ENCODE measurements at regions not wholly inside any gene's neighbourhood (a gene's known extent, or its start where the extent isn't known, plus 50 kb on each side); places are given as distances from the start of the nearest gene placed in this dataset.

GRCh38 chr4:31068257-31069075, 348.3 kb downstream of the PCDH7 start:
- no peak for TF ChIP-seq CTCF (IDR thresholded peaks at IDR 0.05; ENCODE audit: insufficient read depth, low read depth, low read length)
- no peak for DNase-seq (ENCODE audit: low read depth)
- no peak overlapping the region for H3K4me3 ChIP-seq (ENCODE audit: low read depth, low read length)

DNA sequence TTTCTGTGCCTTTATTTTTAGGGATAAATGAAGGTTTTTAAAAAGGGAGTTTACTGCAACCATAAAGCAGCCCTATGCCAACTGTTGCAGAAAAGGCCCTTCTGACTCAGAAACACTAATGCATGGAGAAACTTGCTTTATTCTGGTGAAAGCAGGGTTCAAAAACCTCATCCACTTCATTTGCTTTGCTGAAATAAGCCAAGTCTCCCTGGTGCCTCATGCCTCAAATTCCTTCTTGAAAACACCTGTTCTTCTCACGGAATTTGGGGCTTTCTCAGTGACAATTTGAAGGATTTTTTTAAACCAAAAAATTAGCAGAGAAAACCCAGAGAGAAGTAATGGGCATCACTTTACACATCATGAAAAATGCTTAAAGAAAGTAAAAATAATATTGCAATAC, 349.0 kb downstream of the PCDH7 start:
- no peak for DNase-seq (ENCODE audit: low read depth)
- no peak overlapping the region for H3K4me3 ChIP-seq (ENCODE audit: low read depth, low read length)
- TF ChIP-seq CTCF (IDR thresholded peaks at IDR 0.05; ENCODE audit: insufficient read depth, low read depth, low read length) = no peak

GRCh38 chr4:31071508-31072486, 351.6 kb downstream of the PCDH7 start:
- no peak for DNase-seq (ENCODE audit: low read depth)
- no peak for TF ChIP-seq CTCF (IDR thresholded peaks at IDR 0.05; ENCODE audit: insufficient read depth, low read depth, low read length)
- H3K4me3 ChIP-seq (ENCODE audit: low read depth, low read length) = no peak overlapping the region

- DNase-seq (ENCODE audit: low read depth) = no peak
- TF ChIP-seq CTCF (IDR thresholded peaks at IDR 0.05; ENCODE audit: insufficient read depth, low read depth, low read length) = no peak
- H3K4me3 ChIP-seq (ENCODE audit: low read depth, low read length) = no peak overlapping the region
Measured at GRCh38 chr4:31075969-31076368, 355.8 kb downstream of the PCDH7 start.

GRCh38 chr4:31078661-31079060, 358.5 kb downstream of the PCDH7 start:
- H3K4me3 ChIP-seq (ENCODE audit: low read depth, low read length) = no peak overlapping the region
- peak; percentile 22 for DNase-seq (ENCODE audit: low read depth)
- no peak for TF ChIP-seq CTCF (IDR thresholded peaks at IDR 0.05; ENCODE audit: insufficient read depth, low read depth, low read length)

GRCh38 chr4:31080887-31081286, 360.7 kb downstream of the PCDH7 start:
- DNase-seq (ENCODE audit: low read depth) = peak; percentile 17
- TF ChIP-seq CTCF (IDR thresholded peaks at IDR 0.05; ENCODE audit: insufficient read depth, low read depth, low read length) = no peak

More at GRCh38 chr4:31080887-31081286, 360.7 kb downstream of the PCDH7 start:
- H3K4me3 ChIP-seq (ENCODE audit: low read depth, low read length) = no peak overlapping the region
